BJ (cell line): ENCODE measurements at regions not wholly inside any gene's neighbourhood (a gene's known extent, or its start where the extent isn't known, plus 50 kb on each side); places are given as distances from the start of the nearest gene placed in this dataset.

Source experiments
- CTCF ChIA-PET: fragments of 350-600 bp; formaldehyde crosslinking; extraction: SDS; loops from one replicate; lab custom pipeline; 2021; ENCODE audit warnings: antibody characterized with exemption, inconsistent platforms; lab: Yijun Ruan, JAX
- POLR2A ChIA-PET: fragments of 300-600 bp; sonication (Branson Sonifier 250); formaldehyde crosslinking; extraction: SDS; loops from one replicate; lab custom pipeline; 2021; ENCODE audit warnings: antibody characterized with exemption; lab: Charles Lee
- DNase-seq: peaks from one replicate; pipeline ENCODE4 v3.0.0-alpha.2; 2011; ENCODE audit warnings: low read depth
- H3K27me3 ChIP-seq: 2 replicates; pipeline ENCODE4 v1.6.0; 2011; ENCODE audit warnings: low read length; ENCODE audit not compliant: control insufficient read depth, insufficient read depth
- H3K36me3 ChIP-seq: 2 replicates; pipeline ENCODE4 v1.5.1; 2011; ENCODE audit warnings: low read length; ENCODE audit not compliant: control insufficient read depth, insufficient read depth
- H3K4me3 ChIP-seq: 2 replicates; pipeline ENCODE4 v1.5.1; 2011; ENCODE audit warnings: low read depth, mild to moderate bottlenecking, control low read depth, low read length
- CTCF ChIP-seq: IDR thresholded peaks from 2 replicates; pipeline ENCODE4 v1.5.1; 2011; ENCODE audit warnings: low read depth, mild to moderate bottlenecking, control low read depth, inconsistent platforms, low read length, moderate library complexity; ENCODE audit not compliant: insufficient read depth

- ChIA-PET CTCF (interaction anchor here (0.7 to 1.0 kb wide), 2 partner anchors 478 to 515 kb away, joined by 3 read pairs; no protein-coding TSS in a partner anchor), POLR2A (no interaction called here)
- TF ChIP-seq CTCF: no peak
- no peak overlapping the region for H3K4me3 ChIP-seq
- DNase-seq: no peak
- no peaks in the 10 kb centered on the region for H3K36me3 ChIP-seq
- peaks cover 2% of the 10 kb centered on the region; the same call in 1 of the 2 replicates for H3K27me3 ChIP-seq
Measured at GRCh38 chr3:193801097-193801496, 208.1 kb downstream of the OPA1 start.

- H3K36me3 ChIP-seq: no peaks in the 10 kb centered on the region
- POLR2A ChIA-PET: no interaction called here
- DNase-seq: no peak
- no peak overlapping the region for H3K4me3 ChIP-seq
- CTCF ChIA-PET: no interaction called here
- peaks cover 4% of the 10 kb centered on the region; the same call in 1 of the 2 replicates for H3K27me3 ChIP-seq
- no peak for TF ChIP-seq CTCF
Measured at GRCh38 chr3:193803288-193803687, 210.3 kb downstream of the OPA1 start.

DNA sequence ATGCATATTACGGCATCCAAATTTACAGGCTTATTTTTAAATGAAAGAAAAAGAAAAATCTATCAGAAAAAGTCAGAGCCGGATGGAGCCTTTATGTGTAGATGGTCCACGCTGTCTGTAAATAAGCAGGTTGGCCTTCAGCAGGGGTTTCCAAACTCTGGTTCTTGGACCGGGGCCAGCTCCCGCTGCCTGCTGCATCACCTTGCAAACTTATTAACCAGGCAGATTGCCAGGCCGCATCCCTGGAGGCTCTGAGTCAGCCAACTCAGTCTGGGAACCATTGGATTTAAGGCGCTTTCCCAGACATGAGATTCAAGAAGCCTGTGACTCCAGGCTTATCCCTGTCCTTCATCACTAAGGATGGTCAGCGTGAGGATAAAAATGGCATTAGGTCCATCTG lies 212.4 kb downstream of the OPA1 start:
- no peak for TF ChIP-seq CTCF
- Histone ChIP-seq H3K36me3 (no peaks in the 10 kb centered on the region), H3K27me3 (peaks cover 4% of the 10 kb centered on the region; the same call in 1 of the 2 replicates), H3K4me3 (no peak overlapping the region)
- no peak for DNase-seq
- ChIA-PET CTCF (interaction anchor here (1.7 kb wide), 1 partner anchor 238 kb away, joined by 3 read pairs; no protein-coding TSS in a partner anchor), POLR2A (no interaction called here)

DNA sequence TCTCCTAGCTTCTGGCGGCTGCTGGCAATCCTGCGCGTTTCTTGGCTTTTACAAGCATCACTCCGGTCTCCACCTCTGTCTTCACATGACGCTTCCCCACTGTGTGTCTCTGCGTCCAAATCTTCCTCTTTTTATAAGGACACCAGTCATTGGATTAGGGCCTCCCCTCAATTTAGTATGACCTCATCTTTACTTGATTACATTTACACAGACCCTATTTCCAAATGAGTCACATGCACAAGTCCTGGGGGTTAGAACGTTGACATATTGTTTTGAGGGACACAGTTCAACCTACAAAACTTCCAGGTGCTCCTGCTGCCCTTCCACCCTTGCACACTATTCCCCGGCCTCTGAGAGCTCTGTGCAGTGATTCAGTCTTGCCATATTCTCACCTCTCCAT lies 215.3 kb downstream of the OPA1 start:
- ChIA-PET CTCF (no interaction called here), POLR2A (no interaction called here)
- peaks cover 7% of the 10 kb centered on the region for H3K27me3 ChIP-seq
- H3K4me3 ChIP-seq: no peak overlapping the region
- DNase-seq: no peak
- no peak for TF ChIP-seq CTCF
- H3K36me3 ChIP-seq: no peaks in the 10 kb centered on the region

DNA sequence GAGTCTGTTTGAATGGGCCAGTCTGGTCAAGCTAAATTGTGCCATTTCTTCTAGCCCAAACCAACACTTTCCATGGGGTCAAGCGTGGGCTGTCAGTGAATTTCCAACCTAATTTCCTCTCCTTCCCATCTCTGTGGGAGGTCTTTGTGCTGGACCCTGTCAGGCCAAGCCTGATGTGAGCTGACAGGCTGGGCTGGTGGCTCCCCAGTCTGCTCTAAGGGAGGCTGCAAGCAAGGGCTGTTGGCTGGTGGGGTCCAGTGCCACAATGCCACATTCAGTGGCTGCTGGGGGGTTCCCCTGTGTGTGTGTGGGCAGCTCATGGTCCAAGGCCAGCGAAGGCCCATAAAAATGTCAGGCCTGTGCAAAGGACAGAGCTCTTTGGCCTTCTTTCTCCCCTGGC lies 216.1 kb downstream of the OPA1 start:
- CTCF ChIA-PET: no interaction called here
- TF ChIP-seq CTCF: no peak
- H3K27me3 ChIP-seq: peaks cover 7% of the 10 kb centered on the region

More for the DNA sequence above, 216.1 kb downstream of the OPA1 start:
- POLR2A ChIA-PET: no interaction called here
- no peaks in the 10 kb centered on the region for H3K36me3 ChIP-seq
- no peak for DNase-seq
- no peak overlapping the region for H3K4me3 ChIP-seq
